ENCODE measurements at regions not wholly inside any gene's neighbourhood (a gene's known extent, or its start where the extent isn't known, plus 50 kb on each side); places are given as distances from the start of the nearest gene placed in this dataset.

DNA sequence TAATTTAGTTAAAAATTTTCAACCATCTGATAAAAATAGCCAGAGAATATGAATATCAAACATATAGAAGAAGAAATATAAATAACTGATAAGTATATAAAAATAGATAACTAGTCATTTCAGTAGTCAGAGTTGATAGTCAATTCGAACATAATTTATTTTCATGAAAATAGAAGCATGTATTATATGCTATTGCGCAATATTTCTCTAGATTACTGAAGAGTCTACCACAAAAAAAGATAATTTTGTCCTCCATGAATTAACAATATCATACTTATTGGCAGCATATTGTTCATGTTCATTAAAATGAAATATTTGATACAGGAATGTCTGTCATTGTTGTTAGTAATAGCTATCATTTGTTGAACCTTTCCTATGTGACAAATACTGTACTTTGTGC, 376.2 kb upstream of the TOM1L1 start:
- Histone ChIP-seq H3K27me3 (no peaks in the 10 kb centered on the region), H3K4me3 (no peak overlapping the region), H3K9me3 (no peaks in the 10 kb centered on the region), H3K36me3 (no peaks in the 10 kb centered on the region), H3K27ac (no peak overlapping the region), H3K4me1 (peaks cover 0 to 8% (median 0%) of the 10 kb centered on the region in 3 donors)
- ATAC-seq = no peak
- DNase-seq = no peak
- no peak for FAIRE-seq
- WGBS, 2 donors = 58 to 76% methylated on average over 2 of the region's 2 CpGs
- TF ChIP-seq, protein P1, sequence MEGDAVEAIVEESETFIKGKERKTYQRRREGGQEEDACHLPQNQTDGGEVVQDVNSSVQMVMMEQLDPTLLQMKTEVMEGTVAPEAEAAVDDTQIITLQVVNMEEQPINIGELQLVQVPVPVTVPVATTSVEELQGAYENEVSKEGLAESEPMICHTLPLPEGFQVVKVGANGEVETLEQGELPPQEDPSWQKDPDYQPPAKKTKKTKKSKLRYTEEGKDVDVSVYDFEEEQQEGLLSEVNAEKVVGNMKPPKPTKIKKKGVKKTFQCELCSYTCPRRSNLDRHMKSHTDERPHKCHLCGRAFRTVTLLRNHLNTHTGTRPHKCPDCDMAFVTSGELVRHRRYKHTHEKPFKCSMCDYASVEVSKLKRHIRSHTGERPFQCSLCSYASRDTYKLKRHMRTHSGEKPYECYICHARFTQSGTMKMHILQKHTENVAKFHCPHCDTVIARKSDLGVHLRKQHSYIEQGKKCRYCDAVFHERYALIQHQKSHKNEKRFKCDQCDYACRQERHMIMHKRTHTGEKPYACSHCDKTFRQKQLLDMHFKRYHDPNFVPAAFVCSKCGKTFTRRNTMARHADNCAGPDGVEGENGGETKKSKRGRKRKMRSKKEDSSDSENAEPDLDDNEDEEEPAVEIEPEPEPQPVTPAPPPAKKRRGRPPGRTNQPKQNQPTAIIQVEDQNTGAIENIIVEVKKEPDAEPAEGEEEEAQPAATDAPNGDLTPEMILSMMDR (IDR thresholded peaks at IDR 0.05) = no peak
- intact Hi-C loops (cut with DNase I) = no loop called here

DNA sequence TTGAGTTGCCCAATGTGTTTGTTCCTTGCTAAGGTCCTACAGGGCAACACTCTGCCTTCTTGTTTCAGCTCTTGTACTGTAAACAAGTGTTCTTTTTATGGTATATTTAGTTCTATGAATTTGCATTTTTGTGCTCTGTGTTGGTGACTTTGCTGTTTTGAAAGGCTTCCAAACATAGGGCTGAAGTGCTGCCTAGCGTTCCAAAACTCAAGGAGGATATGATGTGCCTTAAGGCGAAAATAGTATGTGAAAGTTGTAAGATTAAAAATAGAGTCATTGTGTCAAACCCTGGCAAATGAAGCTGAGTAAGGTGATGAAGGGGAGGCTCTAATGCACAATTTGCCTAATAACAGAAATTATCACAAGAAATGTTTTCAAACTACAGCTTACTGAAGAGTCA, 372.7 kb upstream of the TOM1L1 start:
- ATAC-seq (no peak), FAIRE-seq (no peak), DNase-seq (no peak)
- Histone ChIP-seq H3K27me3 (no peaks in the 10 kb centered on the region), H3K36me3 (no peaks in the 10 kb centered on the region), H3K27ac (no peak overlapping the region), H3K4me3 (no peak overlapping the region), H3K4me1 (no peaks in the 10 kb centered on the region), H3K9me3 (no peaks in the 10 kb centered on the region)
- TF ChIP-seq, protein P1 (IDR thresholded peaks at IDR 0.05) = no peak
- 56 to 70% methylated on average over 2 of the region's 2 CpGs for WGBS, 2 donors
- intact Hi-C loops (cut with DNase I) = no loop called here

DNA sequence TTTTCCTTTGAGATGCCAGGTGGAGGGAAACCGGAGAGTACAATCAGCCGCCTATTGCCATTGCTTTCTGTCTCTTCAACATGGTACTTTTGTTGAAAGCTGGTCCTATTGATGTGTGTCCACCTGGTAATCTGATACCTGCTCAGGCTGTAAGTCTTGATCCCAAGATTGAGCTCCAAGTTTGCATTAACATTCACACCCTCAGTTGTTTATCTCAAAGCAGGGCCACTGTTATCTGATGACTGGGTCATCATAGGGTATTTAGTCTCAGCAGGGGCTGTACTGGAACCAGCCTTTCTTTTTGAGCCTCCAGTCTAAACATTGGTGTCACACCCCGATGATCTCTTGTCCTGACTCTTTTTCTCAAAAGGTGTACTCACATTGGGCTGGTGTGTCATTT, 370.3 kb upstream of the TOM1L1 start:
- 40 to 56% methylated on average over 3 of the region's 3 CpGs for WGBS, 2 donors
- intact Hi-C loops (cut with DNase I) = no loop called here
- ATAC-seq = no peak
- Histone ChIP-seq H3K27me3 (no peaks in the 10 kb centered on the region), H3K4me3 (no peak overlapping the region), H3K9me3 (no peaks in the 10 kb centered on the region), H3K27ac (no peak overlapping the region), H3K36me3 (no peaks in the 10 kb centered on the region), H3K4me1 (no peaks in the 10 kb centered on the region)
- FAIRE-seq = no peak
- TF ChIP-seq, protein P1 (IDR thresholded peaks at IDR 0.05) = no peak
- no peak for DNase-seq

DNA sequence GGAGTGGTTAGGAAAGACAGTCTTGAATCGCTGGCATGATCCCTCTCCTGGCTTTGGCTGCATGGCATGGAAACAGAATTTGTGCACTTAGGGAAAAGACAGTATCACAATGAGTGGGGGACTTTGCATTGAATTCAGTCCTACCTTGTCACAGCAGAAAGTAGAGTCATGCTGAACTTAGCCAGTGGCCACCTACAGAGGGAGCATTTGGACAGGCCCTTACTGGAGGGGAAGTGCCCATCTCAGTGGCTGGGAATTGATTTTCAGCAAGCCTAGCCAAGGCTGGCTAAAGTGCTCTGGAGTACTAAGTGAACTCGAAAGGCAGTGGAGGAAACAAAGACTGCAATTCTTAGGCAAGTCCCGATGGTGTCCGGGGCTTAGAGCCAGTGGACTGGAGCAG, 364.3 kb upstream of the TOM1L1 start:
- ATAC-seq (no peak), FAIRE-seq (no peak), DNase-seq (no peak)
- H3K27me3 ChIP-seq = no peaks in the 10 kb centered on the region
- TF ChIP-seq, protein P1 (IDR thresholded peaks at IDR 0.05) = no peak
- H3K36me3 ChIP-seq = no peaks in the 10 kb centered on the region
- H3K4me3 ChIP-seq = no peak overlapping the region
- H3K4me1 ChIP-seq = no peaks in the 10 kb centered on the region
- intact Hi-C loops (cut with DNase I) = no loop called here
- no peak overlapping the region for H3K27ac ChIP-seq
- H3K9me3 ChIP-seq = no peaks in the 10 kb centered on the region
- whole genome bisulfite sequencing, 2 donors = 75 to 90% methylated on average over 4 of the region's 4 CpGs

DNA sequence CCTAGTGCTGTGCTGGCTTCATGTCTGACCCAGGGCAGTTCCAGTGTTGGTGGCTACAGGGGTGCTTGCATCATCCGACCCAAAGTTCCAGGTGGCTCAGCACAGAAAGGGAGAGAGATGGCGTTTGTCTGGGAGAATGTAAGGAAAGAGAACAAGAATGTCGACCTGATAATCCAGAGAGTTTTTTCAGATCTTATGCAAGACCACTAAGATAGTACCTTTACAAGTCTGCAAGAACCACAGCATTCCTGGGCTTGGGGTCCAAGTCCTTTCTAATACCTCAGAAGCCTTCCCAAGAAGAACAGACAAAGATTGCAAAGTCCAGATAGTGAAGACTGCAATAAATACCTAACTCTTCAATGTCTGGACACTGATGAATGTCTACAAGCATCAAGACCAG, 363.0 kb upstream of the TOM1L1 start:
- no peaks in the 10 kb centered on the region for H3K4me1 ChIP-seq
- no peaks in the 10 kb centered on the region for H3K27me3 ChIP-seq
- intact Hi-C loops (cut with DNase I) = no loop called here
- FAIRE-seq (no peak), ATAC-seq (no peak), DNase-seq (no peak)
- H3K27ac ChIP-seq = no peak overlapping the region
- H3K9me3 ChIP-seq = no peaks in the 10 kb centered on the region
- TF ChIP-seq, protein P1 (IDR thresholded peaks at IDR 0.05) = no peak
- no peak overlapping the region for H3K4me3 ChIP-seq
- H3K36me3 ChIP-seq = no peaks in the 10 kb centered on the region
- 56 to 61% methylated on average over 3 of the region's 3 CpGs for WGBS, 2 donors

All from pancreas (tissue), 10 donors.